Upper lobe of right lung (tissue), 1 donor: ENCODE measurements at regions not wholly inside any gene's neighbourhood (a gene's known extent, or its start where the extent isn't known, plus 50 kb on each side); places are given as distances from the start of the nearest gene placed in this dataset.

Source experiments
- ATAC-seq: fragments of 200-7000 bp; cut with Tn5 transposase; one replicate; pipeline ENCODE4 v1.9.1; 2020; ENCODE audit warnings: mild to moderate bottlenecking, moderate library complexity
- DNase-seq: peaks from one replicate; pipeline ENCODE4 v3.0.0-alpha.2; 2020
- H3K27ac ChIP-seq: fragments of 200-600 bp; one replicate; pipeline ENCODE4 v1.8.0; 2022
- H3K27me3 ChIP-seq: fragments of 200-600 bp; one replicate; pipeline ENCODE4 v1.8.0; 2022; ENCODE audit warnings: mild to moderate bottlenecking
- H3K36me3 ChIP-seq: fragments of 200-600 bp; one replicate; pipeline ENCODE4 v1.8.0; 2022
- H3K4me1 ChIP-seq: fragments of 200-600 bp; one replicate; pipeline ENCODE4 v1.8.0; 2022
- H3K4me3 ChIP-seq: fragments of 200-600 bp; one replicate; pipeline ENCODE4 v1.8.0; 2022; ENCODE audit warnings: mild to moderate bottlenecking
- H3K9me3 ChIP-seq: fragments of 200-600 bp; one replicate; pipeline ENCODE4 v1.8.0; 2022
- intact Hi-C: fragments of 100-400 bp; cut with DNase I; formaldehyde crosslinking; loops from one replicate; pipeline ENCODE4 v1.11.0; 2022
- TF ChIP-seq, protein P1 (sequence below): fragments of 200-600 bp; IDR thresholded peaks from one replicate; pipeline ENCODE4 v1.8.0; 2022; ENCODE audit warnings: antibody characterized with exemption
- donor health status: DM: no; HTN: yes; CAD: no; lungs with severe emphysema.

DNA sequence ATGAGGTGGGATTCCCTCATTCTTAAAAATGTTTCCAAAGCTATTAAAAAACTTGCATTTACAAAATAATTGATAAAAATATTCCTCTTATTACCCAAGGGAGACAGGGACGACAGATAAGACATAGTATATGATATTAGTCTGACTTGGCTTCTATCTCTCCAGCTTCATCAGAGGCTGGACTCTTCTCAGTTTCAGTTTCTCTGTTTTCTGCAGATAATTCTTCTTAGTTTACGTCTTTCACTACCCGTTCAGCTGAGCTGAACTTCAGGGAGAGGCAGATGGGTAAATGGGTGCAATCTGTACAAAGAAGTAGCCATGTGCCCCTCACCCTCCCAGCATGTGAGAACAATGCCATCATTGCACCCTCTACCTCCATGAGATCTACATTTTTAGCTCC lies 214.0 kb upstream of the SLIT2 start:
- H3K4me3 ChIP-seq = no peak overlapping the region
- no peaks in the 10 kb centered on the region for H3K9me3 ChIP-seq
- ATAC-seq (no peak), DNase-seq (no peak)
- H3K27ac ChIP-seq = no peak overlapping the region
- H3K4me1 ChIP-seq = no peaks in the 10 kb centered on the region
- H3K36me3 ChIP-seq = no peaks in the 10 kb centered on the region
- TF ChIP-seq, protein P1, sequence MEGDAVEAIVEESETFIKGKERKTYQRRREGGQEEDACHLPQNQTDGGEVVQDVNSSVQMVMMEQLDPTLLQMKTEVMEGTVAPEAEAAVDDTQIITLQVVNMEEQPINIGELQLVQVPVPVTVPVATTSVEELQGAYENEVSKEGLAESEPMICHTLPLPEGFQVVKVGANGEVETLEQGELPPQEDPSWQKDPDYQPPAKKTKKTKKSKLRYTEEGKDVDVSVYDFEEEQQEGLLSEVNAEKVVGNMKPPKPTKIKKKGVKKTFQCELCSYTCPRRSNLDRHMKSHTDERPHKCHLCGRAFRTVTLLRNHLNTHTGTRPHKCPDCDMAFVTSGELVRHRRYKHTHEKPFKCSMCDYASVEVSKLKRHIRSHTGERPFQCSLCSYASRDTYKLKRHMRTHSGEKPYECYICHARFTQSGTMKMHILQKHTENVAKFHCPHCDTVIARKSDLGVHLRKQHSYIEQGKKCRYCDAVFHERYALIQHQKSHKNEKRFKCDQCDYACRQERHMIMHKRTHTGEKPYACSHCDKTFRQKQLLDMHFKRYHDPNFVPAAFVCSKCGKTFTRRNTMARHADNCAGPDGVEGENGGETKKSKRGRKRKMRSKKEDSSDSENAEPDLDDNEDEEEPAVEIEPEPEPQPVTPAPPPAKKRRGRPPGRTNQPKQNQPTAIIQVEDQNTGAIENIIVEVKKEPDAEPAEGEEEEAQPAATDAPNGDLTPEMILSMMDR = no peak
- intact Hi-C loops = no loop called here
- no peaks in the 10 kb centered on the region for H3K27me3 ChIP-seq

GRCh38 chr4:20030108-20030507 lies 221.6 kb upstream of the SLIT2 start:
- Histone ChIP-seq H3K9me3 (no peaks in the 10 kb centered on the region), H3K27ac (no peak overlapping the region), H3K36me3 (no peaks in the 10 kb centered on the region), H3K4me3 (no peak overlapping the region), H3K27me3 (no peaks in the 10 kb centered on the region), H3K4me1 (no peaks in the 10 kb centered on the region)
- TF ChIP-seq, protein P1 = no peak
- intact Hi-C loops = no loop called here
- DNase-seq (no peak), ATAC-seq (no peak)

DNA sequence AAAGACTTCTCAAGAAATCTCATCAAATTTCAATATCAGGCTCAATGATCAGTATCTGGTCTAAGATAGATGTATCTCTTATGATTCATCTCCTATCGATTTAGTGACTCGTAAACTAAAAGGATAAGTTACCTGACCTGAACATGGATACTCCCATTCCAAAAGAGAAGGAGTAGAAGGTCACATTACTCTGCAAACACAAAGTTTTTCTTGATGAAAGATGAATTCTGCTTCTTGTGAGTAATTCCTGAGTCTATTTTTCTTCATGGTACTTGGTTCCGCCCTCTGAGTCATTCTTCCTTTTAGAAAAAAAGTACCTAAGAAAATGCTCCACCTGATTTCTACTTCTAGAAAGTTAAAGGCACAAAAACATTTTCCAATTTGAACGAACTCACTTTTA lies 223.1 kb upstream of the SLIT2 start:
- Histone ChIP-seq H3K9me3 (no peaks in the 10 kb centered on the region), H3K4me3 (no peak overlapping the region), H3K27ac (no peak overlapping the region), H3K4me1 (no peaks in the 10 kb centered on the region), H3K27me3 (no peaks in the 10 kb centered on the region), H3K36me3 (no peaks in the 10 kb centered on the region)
- TF ChIP-seq, protein P1 = no peak
- ATAC-seq (no peak), DNase-seq (no peak)
- intact Hi-C loops = no loop called here

DNA sequence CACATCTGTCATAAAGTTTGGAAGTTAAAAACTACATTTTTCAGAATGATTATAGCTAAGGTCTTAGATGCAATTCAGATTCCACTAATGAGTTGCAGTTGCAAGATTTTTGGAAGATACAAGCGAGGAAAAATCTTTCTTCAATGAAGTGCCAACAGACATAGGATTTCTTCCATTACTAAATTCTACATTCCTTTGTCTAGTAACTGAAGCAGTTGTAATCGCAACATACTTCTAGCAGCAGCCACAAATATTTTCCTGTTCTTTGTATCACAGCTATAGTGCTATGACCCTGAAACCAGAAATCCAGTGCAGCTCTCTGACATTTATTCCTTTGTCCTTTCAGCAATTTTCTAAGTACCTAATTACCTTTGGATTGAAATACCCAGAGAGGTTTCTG lies 225.2 kb upstream of the SLIT2 start:
- H3K27me3 ChIP-seq = no peaks in the 10 kb centered on the region
- no peak overlapping the region for H3K27ac ChIP-seq
- DNase-seq = no peak
- no peak overlapping the region for H3K4me3 ChIP-seq
- ATAC-seq = no peak
- TF ChIP-seq, protein P1 = no peak
- intact Hi-C loops = no loop called here
- H3K36me3 ChIP-seq = no peaks in the 10 kb centered on the region
- H3K9me3 ChIP-seq = no peaks in the 10 kb centered on the region
- H3K4me1 ChIP-seq = no peaks in the 10 kb centered on the region

DNA sequence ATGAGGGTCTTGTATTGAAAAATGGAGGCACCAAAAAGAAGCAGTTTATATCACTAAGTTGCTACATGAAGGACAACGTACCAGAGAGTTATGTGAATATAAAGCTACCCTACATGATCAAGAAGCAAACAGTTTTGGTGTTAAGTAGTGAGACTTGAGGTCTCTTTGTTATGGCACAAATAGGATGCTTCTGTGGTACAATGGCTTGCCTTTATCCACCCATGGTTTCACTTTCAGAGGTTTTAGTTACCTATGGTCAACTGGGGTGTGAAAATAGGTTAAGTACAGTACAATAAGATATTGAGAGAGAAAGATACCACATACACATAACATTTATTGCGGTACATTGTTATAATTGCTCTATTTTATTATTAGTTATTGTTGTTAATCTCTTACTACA lies 229.2 kb upstream of the SLIT2 start:
- DNase-seq (no peak), ATAC-seq (no peak)
- H3K27ac ChIP-seq = no peak overlapping the region

DNA sequence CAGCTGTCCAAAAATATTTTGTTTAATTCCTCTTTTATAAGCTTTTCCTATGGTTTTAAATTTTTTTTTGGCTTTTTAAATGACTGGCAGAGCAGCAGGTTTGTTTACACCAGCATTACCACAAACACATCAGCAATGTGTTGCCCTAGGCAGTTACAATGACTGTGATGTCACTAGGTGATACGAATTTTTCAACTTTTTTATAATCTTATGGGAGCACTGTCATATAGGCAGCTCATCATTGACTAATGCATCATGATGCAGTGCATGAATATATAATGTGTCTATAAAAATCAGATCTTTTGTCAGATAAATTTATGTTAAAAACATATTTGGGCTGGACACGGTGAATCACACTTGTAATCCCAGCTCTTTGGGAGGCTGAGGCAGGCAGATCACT lies 231.6 kb upstream of the SLIT2 start:
- no peaks in the 10 kb centered on the region for H3K36me3 ChIP-seq
- H3K27ac ChIP-seq = no peak overlapping the region
- H3K9me3 ChIP-seq = no peaks in the 10 kb centered on the region
- no peak for DNase-seq
- no peak for ATAC-seq
- TF ChIP-seq, protein P1 = no peak
- no peak overlapping the region for H3K4me3 ChIP-seq
- no peaks in the 10 kb centered on the region for H3K27me3 ChIP-seq
- intact Hi-C loops = no loop called here
- H3K4me1 ChIP-seq = no peaks in the 10 kb centered on the region

More for the DNA sequence above, 229.2 kb upstream of the SLIT2 start:
- Histone ChIP-seq H3K36me3 (no peaks in the 10 kb centered on the region), H3K4me1 (no peaks in the 10 kb centered on the region), H3K27me3 (no peaks in the 10 kb centered on the region), H3K4me3 (no peak overlapping the region), H3K9me3 (no peaks in the 10 kb centered on the region)
- intact Hi-C loops = no loop called here
- TF ChIP-seq, protein P1 = no peak
